Fibroblast of skin of abdomen (primary cell): ENCODE measurements at regions not wholly inside any gene's neighbourhood (a gene's known extent, or its start where the extent isn't known, plus 50 kb on each side); places are given as distances from the start of the nearest gene placed in this dataset.
A peak's percentile ranks its signal among the peaks of the same experiment; 100 is the strongest.
"Not testable (repeated sequence)": the region's sequence is repeated elsewhere in the genome, so short reads cannot be mapped to it uniquely, and the experiment has no call there.

Experiments used
- DNase-seq: peaks from one replicate; pipeline ENCODE4 v3.0.0-alpha.2; 2013

GRCh38 chr7:149682038-149682437 lies 91.3 kb downstream of the ZNF467 start:
- DNase-seq, result no peak

GRCh38 chr7:149681274-149681673 lies 92.1 kb downstream of the ZNF467 start:
- no peak for DNase-seq

GRCh38 chr7:149680331-149681025 lies 92.9 kb downstream of the ZNF467 start:
- DNase-seq, result peak; percentile 83

DNA sequence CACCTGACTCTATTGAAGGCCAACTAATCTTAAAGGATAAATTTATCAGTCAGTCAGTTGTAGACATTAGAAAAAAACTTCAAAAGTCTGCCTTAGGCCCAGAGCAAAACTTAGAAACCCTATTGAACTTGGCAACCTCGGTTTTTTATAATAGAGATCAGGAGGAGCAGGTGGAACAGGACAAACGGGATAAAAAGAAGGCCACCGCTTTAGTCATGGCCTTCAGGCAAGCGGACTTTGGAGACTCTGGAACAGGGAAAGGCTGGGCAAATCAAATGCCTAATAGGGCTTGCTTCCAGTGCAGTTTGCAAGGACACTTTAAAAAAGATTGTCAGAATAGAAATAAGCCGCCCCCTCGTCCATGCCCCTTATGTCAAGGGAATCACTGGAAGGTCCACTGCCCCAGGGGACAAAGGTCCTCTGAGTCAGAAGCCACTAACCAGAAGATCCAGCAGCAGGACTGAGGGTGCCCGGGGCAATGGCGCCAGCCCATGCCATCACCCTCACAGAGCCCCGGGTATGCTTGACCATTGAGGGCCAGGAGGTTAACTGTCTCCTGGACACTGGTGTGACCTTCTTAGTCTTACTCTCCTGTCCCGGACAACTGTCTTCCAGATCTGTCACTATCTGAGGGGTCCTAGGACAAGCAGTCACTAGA lies 98.5 kb downstream of the ZNF467 start:
- not testable (repeated sequence) for DNase-seq

GRCh38 chr7:149673006-149673405 lies 100.4 kb downstream of the ZNF467 start:
- no peak for DNase-seq

- DNase-seq, result peak; percentile 55
Observed at GRCh38 chr7:149670288-149670687, 103.1 kb downstream of the ZNF467 start.

DNA sequence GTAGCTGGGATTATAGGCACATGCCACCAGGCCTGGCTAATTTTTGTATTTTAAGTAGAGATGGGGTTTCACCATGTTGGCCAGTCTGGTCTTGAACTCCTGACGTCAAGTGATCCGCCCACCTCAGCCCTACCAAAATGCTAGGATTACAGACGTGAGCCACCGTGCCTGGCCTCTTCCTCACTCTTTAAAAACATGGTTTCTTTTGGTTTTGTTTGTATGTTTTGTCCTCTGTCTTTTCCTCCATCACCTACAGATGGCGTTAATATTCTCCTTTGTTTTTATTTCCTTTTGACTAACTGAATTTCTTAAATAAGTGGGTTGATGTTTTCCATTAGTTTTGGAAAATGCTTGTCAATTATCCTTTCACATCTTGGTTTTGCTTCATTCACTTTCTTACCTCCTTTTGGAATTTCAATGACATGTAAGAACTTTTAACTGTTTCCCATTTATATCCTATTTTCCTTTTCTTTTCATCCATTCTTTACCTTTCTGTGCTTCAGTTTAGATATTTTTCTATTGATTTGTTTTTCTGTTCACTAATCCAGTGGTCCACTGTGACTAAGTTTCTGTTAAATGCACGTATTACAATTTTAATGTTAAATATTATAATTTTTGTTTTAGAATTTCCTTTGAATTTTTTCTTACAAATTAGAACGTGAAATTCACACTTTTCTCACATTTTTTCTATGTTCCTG lies 104.1 kb downstream of the ZNF467 start:
- DNase-seq, result peak; percentile 29

GRCh38 chr7:149666360-149666945 lies 106.9 kb downstream of the ZNF467 start:
- DNase-seq, result no peak

- not testable (repeated sequence) for DNase-seq
Observed at GRCh38 chr7:149665618-149666017, 107.8 kb downstream of the ZNF467 start.

GRCh38 chr7:149664666-149665065 lies 108.7 kb downstream of the ZNF467 start:
- no peak for DNase-seq

- DNase-seq, result no peak
Observed at GRCh38 chr7:149664176-149664575, 109.2 kb downstream of the ZNF467 start.

- DNase-seq, result peak; percentile 37
Observed at GRCh38 chr7:149662591-149663095, 110.7 kb downstream of the ZNF467 start.

GRCh38 chr7:149655784-149656183 lies 117.6 kb downstream of the ZNF467 start:
- no peak for DNase-seq

GRCh38 chr7:149654588-149654987 lies 118.8 kb downstream of the ZNF467 start:
- DNase-seq, result no peak

DNA sequence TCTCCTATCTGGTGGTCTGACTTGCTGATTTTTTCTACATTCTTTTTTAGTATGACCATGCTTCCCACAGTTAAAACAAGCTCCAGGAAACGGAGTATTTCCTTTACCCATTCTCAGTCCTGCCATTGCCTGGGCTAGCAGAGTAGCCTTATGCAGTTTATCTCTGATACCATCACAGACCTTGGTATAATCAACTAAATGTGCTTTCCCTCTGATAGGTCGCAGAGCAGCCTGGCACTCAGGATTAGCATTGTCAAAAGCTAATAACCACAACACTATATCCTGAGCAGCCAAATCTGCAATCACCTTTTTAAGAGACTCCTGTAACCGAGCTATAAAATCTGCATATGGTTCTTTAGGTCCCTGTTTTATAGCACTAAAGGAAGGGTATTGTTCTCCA lies 123.2 kb downstream of the ZNF467 start:
- not testable (repeated sequence) for DNase-seq

GRCh38 chr7:149644754-149645153 lies 128.6 kb downstream of the ZNF467 start:
- DNase-seq, result no peak

- no peak for DNase-seq
Observed at GRCh38 chr7:149642589-149642988, 130.8 kb downstream of the ZNF467 start.

DNA sequence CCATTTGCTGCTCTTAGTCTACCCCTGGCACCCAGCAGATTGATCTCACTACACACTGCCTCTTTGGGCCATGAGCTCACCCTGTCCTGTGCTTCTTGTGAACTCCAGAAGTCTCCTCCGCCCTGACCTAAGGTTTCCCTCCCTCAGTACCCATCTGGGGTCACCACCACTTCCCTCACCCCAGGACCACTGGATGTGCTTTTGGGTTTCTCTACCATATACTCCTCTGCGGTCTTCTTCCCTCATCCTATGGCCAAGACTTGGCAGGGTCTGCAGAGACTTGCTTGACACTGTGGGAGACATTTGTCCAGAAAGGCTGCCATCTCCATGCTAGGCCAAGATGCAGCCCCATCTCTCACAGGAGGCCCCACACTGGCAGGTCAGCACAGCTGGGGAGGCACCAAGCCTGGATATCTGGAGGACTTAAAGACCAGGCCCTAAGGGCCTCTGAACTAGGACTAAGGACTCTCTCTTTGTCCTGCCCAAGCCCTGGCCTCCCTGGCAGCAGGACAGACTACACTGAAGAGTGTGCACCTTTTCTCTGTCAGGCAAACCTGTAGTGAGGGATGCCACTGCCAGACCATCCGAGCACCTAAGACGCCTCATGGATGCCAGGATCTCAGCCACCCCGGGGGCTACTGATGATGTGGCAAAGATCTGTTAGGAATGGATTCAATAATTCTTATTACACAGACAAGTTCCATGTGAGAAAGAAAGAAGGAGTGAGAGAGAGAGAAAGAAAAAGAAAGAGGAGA lies 134.6 kb downstream of the ZNF467 start:
- DNase-seq, result no peak

DNA sequence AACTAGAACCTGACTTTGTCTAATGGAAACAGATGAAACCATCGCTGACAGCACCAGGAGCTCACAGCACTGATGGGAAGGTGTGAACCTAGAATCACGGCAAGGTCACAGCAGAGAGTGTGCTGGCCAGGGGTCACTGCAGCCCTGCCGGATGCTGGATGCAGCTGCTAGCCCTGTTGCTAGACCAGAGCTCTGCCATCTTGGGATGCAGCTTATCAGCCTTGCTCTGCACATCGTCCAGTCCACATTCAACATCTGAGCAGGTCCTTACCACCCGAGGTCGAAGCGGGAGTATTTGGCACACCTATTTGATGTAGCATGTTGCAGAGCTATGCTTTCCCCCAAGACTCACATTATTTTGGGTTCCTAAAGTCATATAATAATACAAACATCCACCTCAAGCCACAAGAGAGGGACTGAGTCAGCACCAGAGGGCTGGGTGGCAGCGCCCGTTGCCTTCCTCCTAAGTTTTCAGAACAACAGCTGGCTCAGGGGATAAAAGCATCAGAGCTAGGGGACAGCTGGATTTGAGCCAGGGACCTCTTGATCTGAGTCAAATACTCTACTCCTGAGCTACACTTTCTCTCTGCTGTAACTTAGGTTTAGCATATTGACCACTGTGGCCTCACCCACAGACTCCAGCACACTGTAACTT lies 135.3 kb downstream of the ZNF467 start:
- DNase-seq, result no peak

GRCh38 chr7:149635561-149636329 lies 137.6 kb downstream of the ZNF467 start:
- DNase-seq, result no peak
